K562 (cell line): ENCODE measurements at regions not wholly inside any gene's neighbourhood (a gene's known extent, or its start where the extent isn't known, plus 50 kb on each side); places are given as distances from the start of the nearest gene placed in this dataset.

Experiments
- BRCA1 ChIP-seq, 2 experiments: fragments of 450-650 bp in 1 of 2; sonication (generic) in 1 of 2; formaldehyde crosslinking in 1 of 2; IDR thresholded peaks; 2 replicates each; pipeline versions ENCODE4 v1.5.0 to v1.6.1; 2017 to 2020; ENCODE audit warnings: mild to moderate bottlenecking in 1 of 2, missing genetic modification reagents in 1 of 2
- CBX5 ChIP-seq: IDR thresholded peaks from 2 replicates; pipeline ENCODE4 v1.6.1; 2014; ENCODE audit warnings: low read depth, borderline replicate concordance
- MCM2 ChIP-seq: fragments of 450-650 bp; IDR thresholded peaks from 2 replicates; pipeline ENCODE4 v1.6.1; 2017; ENCODE audit warnings: low read depth, mild to moderate bottlenecking
- MED1 ChIP-seq: sonication (generic); formaldehyde crosslinking; IDR thresholded peaks from 2 replicates; pipeline ENCODE4 v1.8.1; 2023; ENCODE audit warnings: missing genetic modification reagents, borderline replicate concordance
- NR1H2 ChIP-seq: sonication (generic); formaldehyde crosslinking; IDR thresholded peaks from 2 replicates; pipeline ENCODE4 v1.4.0; 2020; ENCODE audit warnings: mild to moderate bottlenecking, missing genetic modification reagents
- U2AF2 ChIP-seq: fragments of 200-400 bp; formaldehyde crosslinking; optimal IDR thresholded peaks from 2 replicates; pipeline ENCODE3; 2017; ENCODE audit warnings: low read depth, mild to moderate bottlenecking, low read length
- TF ChIP-seq, protein P1 (sequence below), 2 experiments: fragments of 450-650 bp; IDR thresholded peaks; 2 replicates each; pipeline ENCODE4 v1.6.1; 2016; ENCODE audit warnings: mild to moderate bottlenecking in 2 of 2, borderline replicate concordance in 1 of 2, low read depth in 1 of 2, moderate library complexity in 1 of 2

- TF ChIP-seq, protein P1, sequence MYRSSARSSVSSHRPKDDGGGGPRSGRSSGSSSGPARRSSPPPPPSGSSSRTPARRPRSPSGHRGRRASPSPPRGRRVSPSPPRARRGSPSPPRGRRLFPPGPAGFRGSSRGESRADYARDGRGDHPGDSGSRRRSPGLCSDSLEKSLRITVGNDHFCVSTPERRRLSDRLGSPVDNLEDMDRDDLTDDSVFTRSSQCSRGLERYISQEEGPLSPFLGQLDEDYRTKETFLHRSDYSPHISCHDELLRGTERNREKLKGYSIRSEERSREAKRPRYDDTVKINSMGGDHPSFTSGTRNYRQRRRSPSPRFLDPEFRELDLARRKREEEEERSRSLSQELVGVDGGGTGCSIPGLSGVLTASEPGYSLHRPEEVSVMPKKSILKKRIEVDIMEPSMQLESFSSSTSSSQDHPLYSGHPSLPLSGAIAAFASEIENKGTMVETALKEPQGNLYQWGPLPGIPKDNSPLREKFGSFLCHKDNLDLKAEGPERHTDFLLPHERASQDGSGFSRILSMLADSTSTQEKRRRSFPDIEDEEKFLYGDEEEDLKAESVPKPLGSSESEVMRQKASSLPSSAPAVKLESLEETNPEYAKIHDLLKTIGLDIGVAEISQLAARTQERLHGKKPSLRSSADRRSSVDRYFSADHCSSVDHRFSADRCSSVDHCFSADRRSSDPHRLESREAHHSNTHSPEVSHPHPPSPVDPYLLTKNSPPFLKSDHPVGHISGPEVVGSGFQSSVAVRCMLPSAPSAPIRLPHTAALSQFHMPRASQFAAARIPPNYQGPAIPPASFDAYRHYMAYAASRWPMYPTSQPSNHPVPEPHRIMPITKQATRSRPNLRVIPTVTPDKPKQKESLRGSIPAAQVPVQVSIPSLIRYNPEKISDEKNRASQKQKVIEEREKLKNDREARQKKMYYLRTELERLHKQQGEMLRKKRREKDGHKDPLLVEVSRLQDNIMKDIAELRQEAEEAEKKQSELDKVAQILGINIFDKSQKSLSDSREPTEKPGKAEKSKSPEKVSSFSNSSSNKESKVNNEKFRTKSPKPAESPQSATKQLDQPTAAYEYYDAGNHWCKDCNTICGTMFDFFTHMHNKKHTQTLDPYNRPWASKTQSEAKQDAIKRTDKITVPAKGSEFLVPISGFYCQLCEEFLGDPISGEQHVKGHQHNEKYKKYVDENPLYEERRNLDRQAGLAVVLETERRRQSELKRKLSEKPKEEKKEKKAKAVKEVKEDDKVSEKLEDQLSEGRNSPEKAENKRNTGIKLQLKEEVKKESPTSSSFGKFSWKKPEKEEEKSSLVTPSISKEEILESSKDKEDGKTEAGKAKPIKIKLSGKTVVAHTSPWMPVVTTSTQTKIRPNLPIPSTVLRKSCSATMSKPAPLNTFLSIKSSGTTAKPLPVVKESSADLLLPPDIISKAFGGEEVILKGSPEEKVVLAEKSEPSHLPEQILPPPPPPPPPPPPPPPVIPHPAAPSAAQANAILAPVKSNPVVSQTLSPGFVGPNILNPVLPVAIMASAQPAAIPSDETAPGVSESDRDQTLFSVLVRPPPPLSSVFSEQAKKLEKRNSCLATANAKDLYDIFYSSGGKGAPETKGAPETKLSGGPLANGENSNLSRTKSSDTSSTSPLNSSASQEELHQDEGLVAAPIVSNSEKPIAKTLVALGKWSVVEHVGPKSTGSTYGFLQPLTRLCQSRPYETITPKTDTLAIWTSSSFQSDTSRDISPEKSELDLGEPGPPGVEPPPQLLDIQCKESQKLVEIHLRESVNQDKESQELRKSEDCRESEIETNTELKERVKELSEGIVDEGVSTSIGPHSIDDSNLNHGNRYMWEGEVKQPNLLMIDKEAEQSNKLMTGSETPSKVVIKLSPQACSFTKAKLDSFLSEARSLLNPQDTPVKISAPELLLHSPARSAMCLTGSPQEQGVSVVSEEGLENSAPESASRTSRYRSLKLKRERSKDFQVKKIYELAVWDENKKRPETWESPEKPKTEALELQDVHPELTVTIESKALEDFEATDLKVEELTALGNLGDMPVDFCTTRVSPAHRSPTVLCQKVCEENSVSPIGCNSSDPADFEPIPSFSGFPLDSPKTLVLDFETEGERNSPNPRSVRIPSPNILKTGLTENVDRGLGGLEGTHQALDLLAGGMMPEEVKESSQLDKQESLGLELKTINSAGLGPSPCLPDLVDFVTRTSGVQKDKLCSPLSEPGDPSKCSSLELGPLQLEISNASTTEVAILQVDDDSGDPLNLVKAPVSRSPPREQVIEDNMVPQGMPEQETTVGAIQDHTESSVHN (IDR thresholded peaks at IDR 0.05; ENCODE audit: borderline replicate concordance in 1 of 2, low read depth in 1 of 2) = no peak
- TF ChIP-seq NR1H2 (no peak), MCM2 (no peak), CBX5 (no peak), BRCA1 (IDR thresholded peaks at IDR 0.05) (no peak), BRCA1 (CRISPR knock-in tag; IDR thresholded peaks at IDR 0.05) (no peak), U2AF2 (no peak), MED1 (CRISPR knock-in tag) (no peak)
These were observed 588.0 kb downstream of the SQOR start (continued) for GRCh38 chr15:46222826-46223225.
